ENCODE measurements at regions not wholly inside any gene's neighbourhood (a gene's known extent, or its start where the extent isn't known, plus 50 kb on each side); places are given as distances from the start of the nearest gene placed in this dataset.
"Not testable (repeated sequence)": the region's sequence is repeated elsewhere in the genome, so short reads cannot be mapped to it uniquely, and the experiment has no call there.

GRCh38 chr6:141048451-141048850 is 1084.3 kb upstream of the GJE1 start:
- TF ChIP-seq POLR2A (IDR thresholded peaks at IDR 0.05) (no peak), POLR2AphosphoS5 (IDR thresholded peaks at IDR 0.05) (no peak)
- TF ChIP-seq, protein P1, sequence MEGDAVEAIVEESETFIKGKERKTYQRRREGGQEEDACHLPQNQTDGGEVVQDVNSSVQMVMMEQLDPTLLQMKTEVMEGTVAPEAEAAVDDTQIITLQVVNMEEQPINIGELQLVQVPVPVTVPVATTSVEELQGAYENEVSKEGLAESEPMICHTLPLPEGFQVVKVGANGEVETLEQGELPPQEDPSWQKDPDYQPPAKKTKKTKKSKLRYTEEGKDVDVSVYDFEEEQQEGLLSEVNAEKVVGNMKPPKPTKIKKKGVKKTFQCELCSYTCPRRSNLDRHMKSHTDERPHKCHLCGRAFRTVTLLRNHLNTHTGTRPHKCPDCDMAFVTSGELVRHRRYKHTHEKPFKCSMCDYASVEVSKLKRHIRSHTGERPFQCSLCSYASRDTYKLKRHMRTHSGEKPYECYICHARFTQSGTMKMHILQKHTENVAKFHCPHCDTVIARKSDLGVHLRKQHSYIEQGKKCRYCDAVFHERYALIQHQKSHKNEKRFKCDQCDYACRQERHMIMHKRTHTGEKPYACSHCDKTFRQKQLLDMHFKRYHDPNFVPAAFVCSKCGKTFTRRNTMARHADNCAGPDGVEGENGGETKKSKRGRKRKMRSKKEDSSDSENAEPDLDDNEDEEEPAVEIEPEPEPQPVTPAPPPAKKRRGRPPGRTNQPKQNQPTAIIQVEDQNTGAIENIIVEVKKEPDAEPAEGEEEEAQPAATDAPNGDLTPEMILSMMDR (IDR thresholded peaks at IDR 0.05) = no peak
- H3K27me3 ChIP-seq (replicated peaks; ENCODE audit: insufficient read depth) = no peaks in the 10 kb centered on the region
- DNase-seq (ENCODE audit: low spot score) = no peak
- H3K9me3 ChIP-seq = no peaks in the 10 kb centered on the region
- no peaks in the 10 kb centered on the region for H3K4me1 ChIP-seq (replicated peaks)
- WGBS = 17% methylated on average over 1 of the region's 1 CpG
- no peak overlapping the region for H3K27ac ChIP-seq
- intact Hi-C loops (cut with DNase I) = no loop called here
- no peak overlapping the region for H3K4me3 ChIP-seq
- H3K36me3 ChIP-seq = no peaks in the 10 kb centered on the region

- H3K4me3 ChIP-seq; H3K4me1 ChIP-seq (replicated peaks); H3K9me3 ChIP-seq; H3K27me3 ChIP-seq (replicated peaks; ENCODE audit: insufficient read depth); DNase-seq (ENCODE audit: low spot score); H3K27ac ChIP-seq; H3K36me3 ChIP-seq; intact Hi-C loops (cut with DNase I): not testable (repeated sequence)
Measured at GRCh38 chr6:141046496-141046895, 1086.2 kb upstream of the GJE1 start.

GRCh38 chr6:141041596-141042087 is 1091.1 kb upstream of the GJE1 start:
- 100% methylated on average over 3 of the region's 14 CpGs for WGBS
- DNase-seq (ENCODE audit: low spot score) = no peak
- Histone ChIP-seq H3K27ac (no peak overlapping the region), H3K9me3 (no peaks in the 10 kb centered on the region), H3K27me3 (replicated peaks; ENCODE audit: insufficient read depth) (no peaks in the 10 kb centered on the region), H3K4me3 (no peak overlapping the region), H3K36me3 (no peaks in the 10 kb centered on the region), H3K4me1 (replicated peaks) (no peaks in the 10 kb centered on the region)
- TF ChIP-seq, protein P1 (IDR thresholded peaks at IDR 0.05) = no peak
- TF ChIP-seq POLR2AphosphoS5 (IDR thresholded peaks at IDR 0.05) (no peak), POLR2A (IDR thresholded peaks at IDR 0.05) (no peak)
- intact Hi-C loops (cut with DNase I) = no loop called here

GRCh38 chr6:141035312-141036200 is 1097.2 kb upstream of the GJE1 start:
- no peaks in the 10 kb centered on the region for H3K9me3 ChIP-seq
- TF ChIP-seq POLR2A (IDR thresholded peaks at IDR 0.05) = no peak
- TF ChIP-seq, protein P1 (IDR thresholded peaks at IDR 0.05) = no peak
- no peak for TF ChIP-seq POLR2AphosphoS5 (IDR thresholded peaks at IDR 0.05)
- H3K36me3 ChIP-seq = no peaks in the 10 kb centered on the region
- 62% methylated on average over 5 of the region's 5 CpGs for WGBS
- intact Hi-C loops (cut with DNase I) = no loop called here
- H3K4me1 ChIP-seq (replicated peaks) = no peaks in the 10 kb centered on the region
- H3K4me3 ChIP-seq = no peak overlapping the region
- H3K27ac ChIP-seq = no peak overlapping the region
- no peak for DNase-seq (ENCODE audit: low spot score)
- H3K27me3 ChIP-seq (replicated peaks; ENCODE audit: insufficient read depth) = no peaks in the 10 kb centered on the region

DNA sequence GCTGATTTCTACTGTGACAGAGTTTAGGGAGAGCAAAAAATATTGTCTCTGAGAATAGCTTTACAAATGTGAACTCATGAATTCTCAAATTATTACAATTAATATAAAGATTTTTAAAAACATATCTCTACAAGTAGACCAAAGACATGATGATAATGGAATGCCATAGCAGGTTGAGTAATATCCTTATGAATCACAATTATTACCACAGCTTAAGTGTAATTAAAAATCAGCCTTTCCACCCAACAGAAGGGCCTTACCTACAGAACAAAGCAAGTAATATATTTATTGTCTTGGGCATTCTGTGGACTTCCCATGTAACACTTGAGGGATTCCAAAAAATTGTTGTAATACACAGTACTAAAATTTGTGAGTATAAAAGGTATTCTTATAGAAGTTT is 1099.6 kb upstream of the GJE1 start:
- no peak for DNase-seq (ENCODE audit: low spot score)
- no peak overlapping the region for H3K4me3 ChIP-seq
- H3K36me3 ChIP-seq = no peaks in the 10 kb centered on the region
- no peak for TF ChIP-seq POLR2A (IDR thresholded peaks at IDR 0.05)
- no peak for TF ChIP-seq POLR2AphosphoS5 (IDR thresholded peaks at IDR 0.05)
- TF ChIP-seq, protein P1 (IDR thresholded peaks at IDR 0.05) = no peak
- no peaks in the 10 kb centered on the region for H3K27me3 ChIP-seq (replicated peaks; ENCODE audit: insufficient read depth)
- no peak overlapping the region for H3K27ac ChIP-seq
- intact Hi-C loops (cut with DNase I) = no loop called here
- no peaks in the 10 kb centered on the region for H3K9me3 ChIP-seq
- no peaks in the 10 kb centered on the region for H3K4me1 ChIP-seq (replicated peaks)
